ENCODE measurements at regions not wholly inside any gene's neighbourhood (a gene's known extent, or its start where the extent isn't known, plus 50 kb on each side); places are given as distances from the start of the nearest gene placed in this dataset.

DNA sequence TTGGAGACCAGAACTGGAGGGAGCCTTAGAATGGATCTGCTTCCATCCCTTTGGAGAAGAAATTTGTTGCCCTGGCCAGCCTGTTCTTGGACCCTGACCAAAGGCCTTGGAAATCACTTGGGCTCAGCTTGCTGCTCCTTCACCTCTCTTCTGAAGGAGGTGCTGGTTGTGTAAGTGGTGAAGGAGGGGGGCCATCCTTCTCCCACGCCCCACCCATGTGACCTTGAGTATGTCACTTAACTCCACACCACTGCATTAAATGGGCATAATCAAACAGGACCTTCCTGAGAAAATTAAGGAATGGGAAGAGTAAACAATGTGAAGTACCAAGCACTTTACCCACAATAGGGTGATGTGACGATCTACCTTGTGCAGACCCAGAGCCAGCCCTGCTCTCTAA is 68.3 kb upstream of the GJB5 start:
- DNase-seq (ENCODE audit: extremely low read depth in 1 of 2, low read depth in 1 of 2), result no peak

GRCh38 chr1:34688006-34688741 is 66.7 kb upstream of the GJB5 start:
- DNase-seq (ENCODE audit: extremely low read depth in 1 of 2, low read depth in 1 of 2), result no peak

GRCh38 chr1:34690269-34690668 is 64.6 kb upstream of the GJB5 start:
- DNase-seq (ENCODE audit: extremely low read depth in 1 of 2, low read depth in 1 of 2), result no peak

GRCh38 chr1:34693081-34693480 is 61.8 kb upstream of the GJB5 start:
- no peak for DNase-seq (ENCODE audit: extremely low read depth in 1 of 2, low read depth in 1 of 2)

- DNase-seq (ENCODE audit: extremely low read depth in 1 of 2, low read depth in 1 of 2), result no peak
Observed at GRCh38 chr1:34694383-34694782, 60.5 kb upstream of the GJB5 start.

GRCh38 chr1:34695580-34695979 is 59.3 kb upstream of the GJB5 start:
- no peak for DNase-seq (ENCODE audit: extremely low read depth in 1 of 2, low read depth in 1 of 2)

DNA sequence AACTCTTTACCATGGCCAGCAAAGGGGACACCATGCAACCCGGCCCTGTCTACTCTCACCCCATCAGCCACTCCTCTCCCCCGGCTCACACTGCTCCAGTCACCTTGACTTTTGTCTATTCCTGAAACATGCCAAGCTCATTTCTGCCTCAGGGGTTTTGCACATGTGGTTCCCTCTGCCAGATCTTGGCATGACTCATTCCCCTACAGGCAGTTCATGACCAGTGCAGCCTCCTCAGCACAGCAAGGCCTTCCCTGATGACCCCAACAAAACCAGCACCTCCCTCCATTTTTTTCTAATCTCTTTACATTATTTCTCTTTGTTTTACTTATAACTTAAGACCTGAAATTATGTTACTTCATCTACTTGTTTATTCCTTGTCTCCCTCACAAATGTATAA is 58.6 kb upstream of the GJB5 start:
- no peak for DNase-seq (ENCODE audit: extremely low read depth in 1 of 2, low read depth in 1 of 2)

GRCh38 chr1:34696981-34697380 is 57.9 kb upstream of the GJB5 start:
- DNase-seq (ENCODE audit: extremely low read depth in 1 of 2, low read depth in 1 of 2), result no peak

DNA sequence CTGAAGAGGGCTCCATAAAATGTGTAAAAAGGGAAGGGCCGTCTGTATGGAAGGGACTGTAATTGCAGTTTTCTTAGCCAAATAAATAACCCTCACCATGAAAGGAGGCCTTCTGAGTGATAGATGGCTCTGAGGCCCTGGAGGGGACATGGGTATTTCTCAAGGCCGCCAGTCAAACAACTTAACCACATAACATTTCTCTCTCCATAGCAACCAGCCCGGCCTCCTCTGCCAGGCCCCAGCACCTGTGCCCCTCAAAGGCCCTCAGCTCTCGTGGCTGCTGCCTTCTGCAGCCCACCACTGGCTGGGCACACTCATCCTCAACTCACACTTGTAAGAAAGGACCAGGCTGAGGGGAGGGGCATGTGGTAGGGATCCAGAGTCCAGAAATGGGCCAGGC is 57.0 kb upstream of the GJB5 start:
- no peak for DNase-seq (ENCODE audit: extremely low read depth in 1 of 2, low read depth in 1 of 2)

- DNase-seq (ENCODE audit: extremely low read depth in 1 of 2, low read depth in 1 of 2), result no peak
Observed at GRCh38 chr1:34701326-34702060, 53.4 kb upstream of the GJB5 start.

Measured in stimulated activated CD8-positive, alpha-beta memory T cell treated with anti-CD3 and anti-CD28 coated beads, Interleukin-7, amount 100 ng/mL, for 48 hours (primary cell).